Nephron (organoid): ENCODE measurements at regions not wholly inside any gene's neighbourhood (a gene's known extent, or its start where the extent isn't known, plus 50 kb on each side); places are given as distances from the start of the nearest gene placed in this dataset.

Experiments
- H3K27ac Mint-ChIP-seq, 3 experiments: 2 replicates each; pipeline ENCODE4 v1.8.0; 2020; ENCODE audit warnings: mixed read lengths in 3 of 3, mild to moderate bottlenecking in 2 of 3, moderate library complexity in 1 of 3
- H3K27me3 Mint-ChIP-seq: 2 replicates; pipeline ENCODE4 v1.8.0; 2021; ENCODE audit warnings: low read depth, mild to moderate bottlenecking, moderate library complexity, mixed read lengths
- H3K36me3 Mint-ChIP-seq: 2 replicates; pipeline ENCODE4 v1.8.0; 2020; ENCODE audit warnings: low read depth, mixed read lengths
- H3K4me1 Mint-ChIP-seq: 2 replicates; pipeline ENCODE4 v1.8.0; 2020; ENCODE audit warnings: mixed read lengths
- H3K4me3 Mint-ChIP-seq, 3 experiments: 2 replicates each; pipeline ENCODE4 v1.8.0; 2020; ENCODE audit warnings: mild to moderate bottlenecking in 3 of 3, mixed read lengths in 3 of 3, moderate library complexity in 2 of 3
- H3K9me3 Mint-ChIP-seq: 2 replicates; pipeline ENCODE4 v1.8.0; 2020; ENCODE audit warnings: mixed read lengths
- TF ChIP-seq, protein P1 (sequence below), 3 experiments: fragments of 200-600 bp; sonication (generic); IDR thresholded peaks; one replicate each; pipeline ENCODE4 v1.5.0; 2021; ENCODE audit warnings: antibody characterized with exemption in 3 of 3; ENCODE audit not compliant: unreplicated experiment in 3 of 3

DNA sequence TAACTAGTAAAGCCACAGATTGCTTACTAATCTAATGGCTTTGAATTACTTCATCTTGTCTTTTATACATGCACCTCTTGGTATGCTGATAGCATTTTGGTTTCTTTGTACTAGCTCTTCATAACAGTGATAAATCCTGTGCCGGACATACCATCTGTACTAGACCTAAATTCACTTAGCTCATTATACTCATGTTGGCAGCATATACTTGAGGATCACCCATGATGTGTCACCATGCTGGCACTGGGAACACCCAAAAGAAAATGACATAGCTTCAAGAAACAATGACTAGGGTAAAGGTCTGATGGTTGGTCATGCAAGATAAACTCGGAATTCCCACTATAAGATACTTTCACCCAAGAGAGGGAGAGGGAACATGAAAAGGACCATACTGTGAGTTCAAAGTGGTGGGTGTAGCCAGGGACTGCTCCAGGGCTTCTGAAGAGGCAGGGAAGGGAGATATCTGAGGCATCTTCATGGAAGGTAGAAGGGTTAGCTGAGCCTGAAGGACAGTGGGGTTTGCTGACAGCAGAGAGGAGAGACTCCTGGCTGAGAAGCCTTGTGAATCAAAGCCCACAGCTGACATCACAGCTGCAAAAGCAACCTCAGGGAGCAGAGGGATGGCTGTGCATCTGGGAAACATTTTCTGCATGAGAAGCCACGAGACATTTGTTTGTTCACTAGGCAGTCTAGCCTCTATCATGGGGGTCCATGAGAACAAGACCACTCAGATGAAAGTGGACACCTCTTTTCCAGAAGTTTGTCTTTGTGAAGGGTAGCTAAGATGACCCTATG, 314.2 kb downstream of the RAB28 start:
- Mint-ChIP-seq H3K27me3 (no peaks in the 10 kb centered on the region), H3K27ac (no peak overlapping the region), H3K4me3 (no peak overlapping the region), H3K9me3 (no peaks in the 10 kb centered on the region), H3K36me3 (no peaks in the 10 kb centered on the region), H3K4me1 (peaks cover 17% of the 10 kb centered on the region)
- TF ChIP-seq, protein P1, sequence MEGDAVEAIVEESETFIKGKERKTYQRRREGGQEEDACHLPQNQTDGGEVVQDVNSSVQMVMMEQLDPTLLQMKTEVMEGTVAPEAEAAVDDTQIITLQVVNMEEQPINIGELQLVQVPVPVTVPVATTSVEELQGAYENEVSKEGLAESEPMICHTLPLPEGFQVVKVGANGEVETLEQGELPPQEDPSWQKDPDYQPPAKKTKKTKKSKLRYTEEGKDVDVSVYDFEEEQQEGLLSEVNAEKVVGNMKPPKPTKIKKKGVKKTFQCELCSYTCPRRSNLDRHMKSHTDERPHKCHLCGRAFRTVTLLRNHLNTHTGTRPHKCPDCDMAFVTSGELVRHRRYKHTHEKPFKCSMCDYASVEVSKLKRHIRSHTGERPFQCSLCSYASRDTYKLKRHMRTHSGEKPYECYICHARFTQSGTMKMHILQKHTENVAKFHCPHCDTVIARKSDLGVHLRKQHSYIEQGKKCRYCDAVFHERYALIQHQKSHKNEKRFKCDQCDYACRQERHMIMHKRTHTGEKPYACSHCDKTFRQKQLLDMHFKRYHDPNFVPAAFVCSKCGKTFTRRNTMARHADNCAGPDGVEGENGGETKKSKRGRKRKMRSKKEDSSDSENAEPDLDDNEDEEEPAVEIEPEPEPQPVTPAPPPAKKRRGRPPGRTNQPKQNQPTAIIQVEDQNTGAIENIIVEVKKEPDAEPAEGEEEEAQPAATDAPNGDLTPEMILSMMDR (IDR thresholded peaks at IDR 0.05; ENCODE audit: unreplicated experiment in 3 of 3) = no peak

DNA sequence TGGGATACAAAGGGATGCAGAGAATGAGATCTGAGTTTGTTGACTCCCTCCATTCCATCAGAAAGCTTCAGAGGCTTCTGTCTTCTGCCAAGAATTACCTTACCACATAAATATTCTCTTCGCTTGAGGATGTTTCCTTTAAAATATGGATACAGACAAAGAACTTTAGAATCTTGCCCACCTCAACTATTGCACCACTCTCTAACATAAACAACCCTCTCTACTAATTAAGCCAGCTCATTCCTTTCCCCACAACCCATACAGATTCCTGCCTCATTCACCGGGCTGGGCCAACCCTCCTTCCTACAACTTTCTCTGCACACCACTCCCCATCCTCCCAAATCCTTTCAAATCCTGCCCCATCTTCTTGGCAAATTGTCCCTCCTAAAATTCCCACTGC, 315.8 kb downstream of the RAB28 start:
- Mint-ChIP-seq H3K27me3 (no peaks in the 10 kb centered on the region), H3K9me3 (no peaks in the 10 kb centered on the region), H3K27ac (no peak overlapping the region), H3K4me3 (no peak overlapping the region), H3K4me1 (peaks cover 6% of the 10 kb centered on the region), H3K36me3 (no peaks in the 10 kb centered on the region)
- TF ChIP-seq, protein P1 (IDR thresholded peaks at IDR 0.05; ENCODE audit: unreplicated experiment in 3 of 3) = no peak

DNA sequence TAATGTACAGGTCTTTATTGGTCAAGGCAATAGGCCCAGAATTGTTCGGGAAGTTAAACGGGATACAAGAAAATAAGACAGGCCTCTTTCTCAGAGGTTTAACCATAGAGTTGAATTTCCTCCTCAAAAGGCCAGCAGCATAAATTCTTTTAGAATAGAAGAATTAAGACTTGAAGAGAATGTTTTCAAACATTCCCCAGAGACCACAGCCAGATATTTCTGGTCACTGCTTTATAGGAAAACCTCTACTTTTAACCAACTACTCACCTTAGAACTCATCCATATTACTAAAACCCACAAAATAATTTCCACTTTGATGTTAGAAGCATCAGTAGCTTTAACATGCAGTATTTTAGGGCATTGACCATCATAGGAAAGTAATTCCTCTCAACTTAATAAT, 317.9 kb downstream of the RAB28 start:
- no peaks in the 10 kb centered on the region for H3K27me3 Mint-ChIP-seq
- TF ChIP-seq, protein P1 (IDR thresholded peaks at IDR 0.05; ENCODE audit: unreplicated experiment in 3 of 3) = no peak
- H3K4me3 Mint-ChIP-seq = no peak overlapping the region
- no peaks in the 10 kb centered on the region for H3K36me3 Mint-ChIP-seq
- H3K9me3 Mint-ChIP-seq = no peaks in the 10 kb centered on the region
- H3K4me1 Mint-ChIP-seq = peaks cover 9% of the 10 kb centered on the region
- H3K27ac Mint-ChIP-seq = no peak overlapping the region

DNA sequence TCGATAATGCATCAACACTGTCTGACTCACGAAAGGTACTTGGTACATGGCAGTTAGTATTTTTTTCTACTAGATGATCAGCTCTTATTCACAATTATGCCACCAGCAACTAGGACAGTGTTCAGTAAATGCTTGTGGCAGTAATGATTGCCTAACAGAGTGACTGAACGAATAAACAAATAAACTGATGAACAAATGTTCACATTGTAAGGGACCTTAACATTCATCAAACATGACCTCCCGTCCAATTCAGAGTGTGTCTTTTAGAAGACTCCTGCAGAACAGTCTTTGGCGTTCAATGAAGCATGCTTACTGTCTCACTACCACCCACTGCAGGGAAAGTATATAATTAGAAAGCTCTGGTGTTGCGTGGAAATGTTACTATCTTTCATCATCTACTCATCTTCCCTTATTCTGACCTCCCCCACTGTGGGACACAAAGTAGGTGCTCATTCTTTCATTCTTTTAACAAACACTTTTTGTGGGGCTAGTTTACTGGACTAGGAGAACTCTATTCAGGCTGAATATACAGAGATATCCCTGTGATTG, 319.3 kb downstream of the RAB28 start:
- Mint-ChIP-seq H3K4me1 (peaks cover 18% of the 10 kb centered on the region), H3K27me3 (no peaks in the 10 kb centered on the region), H3K9me3 (no peaks in the 10 kb centered on the region), H3K4me3 (no peak overlapping the region), H3K36me3 (no peaks in the 10 kb centered on the region), H3K27ac (no peak overlapping the region)
- TF ChIP-seq, protein P1 (IDR thresholded peaks at IDR 0.05; ENCODE audit: unreplicated experiment in 3 of 3) = no peak

DNA sequence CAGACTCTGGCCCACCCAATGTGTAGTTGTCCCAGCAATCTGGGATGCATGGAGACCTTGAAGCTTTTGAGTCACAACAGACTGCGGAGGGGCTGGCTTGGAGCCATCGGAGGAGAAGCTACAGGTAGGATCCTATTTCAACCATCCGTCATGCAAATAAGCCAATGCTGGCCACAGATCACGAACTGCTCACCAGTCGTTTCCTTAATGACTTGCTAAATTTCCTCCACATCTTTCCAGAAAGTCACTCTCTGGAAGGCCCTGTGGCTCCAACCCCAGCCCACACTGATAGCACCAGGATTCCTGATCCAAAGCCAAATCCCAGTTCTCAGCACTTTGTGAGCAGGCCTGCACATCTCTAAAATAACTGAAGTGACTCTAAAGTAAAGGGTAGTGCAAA, 321.3 kb downstream of the RAB28 start:
- TF ChIP-seq, protein P1 (IDR thresholded peaks at IDR 0.05; ENCODE audit: unreplicated experiment in 3 of 3) = no peak
- H3K36me3 Mint-ChIP-seq = no peaks in the 10 kb centered on the region

DNA sequence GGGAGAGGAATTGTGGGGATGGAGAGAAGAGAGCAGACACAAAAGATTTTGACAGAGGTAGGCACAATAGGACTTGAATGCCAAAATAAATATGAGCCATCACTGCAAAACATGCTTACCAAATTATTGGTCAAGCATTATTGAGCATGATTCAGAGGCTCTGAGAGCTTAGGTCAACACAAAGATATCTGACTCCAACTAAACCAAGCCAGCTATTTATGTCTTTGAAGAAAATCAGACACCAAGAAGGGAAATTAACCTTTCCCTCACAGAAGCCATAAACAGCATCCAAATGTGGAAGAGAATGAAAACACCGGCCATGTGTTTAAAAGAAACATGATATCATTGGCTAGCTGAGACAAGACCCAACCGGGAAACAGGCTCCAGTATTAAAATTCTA, 323.2 kb downstream of the RAB28 start:
- Mint-ChIP-seq H3K36me3 (no peaks in the 10 kb centered on the region), H3K27ac (peak overlapping the region in 2 of 3 experiments; percentile 4 to 21), H3K4me3 (peak overlapping the region in 1 of 3 experiments; percentile 4), H3K27me3 (no peaks in the 10 kb centered on the region), H3K9me3 (no peaks in the 10 kb centered on the region), H3K4me1 (peaks cover 23% of the 10 kb centered on the region)
- TF ChIP-seq, protein P1 (IDR thresholded peaks at IDR 0.05; ENCODE audit: unreplicated experiment in 3 of 3) = no peak

More for the DNA sequence above, 321.3 kb downstream of the RAB28 start:
- Mint-ChIP-seq H3K9me3 (no peaks in the 10 kb centered on the region), H3K27me3 (no peaks in the 10 kb centered on the region), H3K27ac (no peak overlapping the region), H3K4me1 (peaks cover 23% of the 10 kb centered on the region), H3K4me3 (no peak overlapping the region)
